CD4-positive, alpha-beta T cell treated with Interleukin-4 for 1 hour (primary cell): ENCODE measurements at regions not wholly inside any gene's neighbourhood (a gene's known extent, or its start where the extent isn't known, plus 50 kb on each side); places are given as distances from the start of the nearest gene placed in this dataset.
"Not testable (repeated sequence)": the region's sequence is repeated elsewhere in the genome, so short reads cannot be mapped to it uniquely, and the experiment has no call there.

Experiments used
- DNase-seq, 2 donors: peaks; one replicate each; pipeline ENCODE4 v3.0.0-alpha.2; 2020 to 2022

DNA sequence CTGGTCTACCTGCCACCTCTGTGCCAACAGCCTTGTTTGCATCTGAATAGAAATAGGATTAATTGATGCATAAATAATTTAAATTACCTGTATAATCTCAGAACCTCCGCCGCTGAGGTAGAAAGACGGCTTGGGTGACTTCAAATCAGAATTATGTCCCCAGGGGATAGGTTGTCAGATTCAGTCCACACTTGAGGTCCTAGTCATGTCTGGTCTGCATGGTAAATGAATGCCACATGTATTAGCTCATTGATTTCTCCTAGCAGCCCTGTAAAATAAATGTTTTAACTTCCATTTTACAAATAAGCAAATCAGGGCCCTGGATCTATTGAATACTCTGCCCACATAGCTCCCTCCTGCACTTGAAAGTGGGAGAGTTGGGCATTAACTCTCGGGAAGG lies 368.0 kb upstream of the WWC1 start:
- no peak for DNase-seq

DNA sequence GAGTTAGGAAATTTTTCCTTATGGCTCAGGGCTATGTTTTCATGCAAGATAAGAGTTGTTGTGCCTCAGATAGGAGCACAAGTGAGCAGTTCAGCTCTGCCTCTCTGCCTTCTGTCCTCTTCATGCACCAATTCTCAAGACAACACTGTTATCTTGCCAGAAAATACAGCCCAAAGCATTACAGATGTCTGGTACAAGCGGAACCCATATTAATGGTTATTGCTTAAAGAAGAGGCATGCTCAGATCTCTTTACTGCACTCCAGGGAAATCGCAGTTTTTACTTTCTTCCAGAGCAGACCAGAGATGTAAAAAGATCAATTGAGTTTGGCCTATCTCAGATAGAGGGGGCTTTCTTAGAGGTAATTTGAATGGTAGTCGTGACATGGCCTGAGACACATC lies 361.6 kb upstream of the WWC1 start:
- DNase-seq, result no peak

DNA sequence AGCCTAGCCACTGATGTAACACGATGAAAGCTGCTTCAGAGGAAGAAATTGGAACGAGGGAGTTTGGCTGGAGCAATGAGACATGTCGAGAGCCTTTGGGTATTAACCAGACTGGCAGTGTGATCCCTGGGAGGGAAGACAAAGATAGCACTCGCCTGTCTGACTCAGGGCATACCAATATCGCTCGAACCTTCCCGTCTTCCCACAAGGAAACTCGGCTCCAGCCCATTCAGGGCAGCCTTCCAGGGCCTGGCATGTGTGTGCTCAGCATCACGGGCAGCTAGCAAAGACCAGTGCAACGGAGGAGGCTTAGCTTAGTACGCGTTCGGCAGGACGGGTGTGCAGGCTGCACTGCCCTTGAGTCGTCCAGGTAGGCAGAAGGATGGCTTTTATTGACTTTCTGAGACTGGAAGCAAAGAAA lies 356.9 kb upstream of the WWC1 start:
- no peak for DNase-seq

DNA sequence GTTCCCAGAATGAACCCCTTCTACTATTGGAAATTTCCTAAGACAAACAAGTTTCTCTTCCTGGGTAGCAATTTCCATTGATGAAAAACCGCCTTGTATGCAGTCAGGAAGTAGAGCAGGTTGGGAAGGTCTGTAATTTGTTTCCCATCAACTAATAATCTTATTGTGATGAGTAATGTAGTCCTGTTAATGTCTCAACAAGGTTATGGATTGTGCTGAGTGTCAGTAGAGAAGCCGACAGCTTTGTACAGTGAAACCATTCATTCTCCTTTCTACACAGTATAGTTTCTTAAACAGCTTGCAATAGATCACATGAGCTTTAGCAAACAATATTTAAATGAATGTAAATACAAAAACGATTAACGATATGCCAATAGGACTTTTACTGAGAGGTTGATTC lies 355.4 kb upstream of the WWC1 start:
- no peak for DNase-seq

DNA sequence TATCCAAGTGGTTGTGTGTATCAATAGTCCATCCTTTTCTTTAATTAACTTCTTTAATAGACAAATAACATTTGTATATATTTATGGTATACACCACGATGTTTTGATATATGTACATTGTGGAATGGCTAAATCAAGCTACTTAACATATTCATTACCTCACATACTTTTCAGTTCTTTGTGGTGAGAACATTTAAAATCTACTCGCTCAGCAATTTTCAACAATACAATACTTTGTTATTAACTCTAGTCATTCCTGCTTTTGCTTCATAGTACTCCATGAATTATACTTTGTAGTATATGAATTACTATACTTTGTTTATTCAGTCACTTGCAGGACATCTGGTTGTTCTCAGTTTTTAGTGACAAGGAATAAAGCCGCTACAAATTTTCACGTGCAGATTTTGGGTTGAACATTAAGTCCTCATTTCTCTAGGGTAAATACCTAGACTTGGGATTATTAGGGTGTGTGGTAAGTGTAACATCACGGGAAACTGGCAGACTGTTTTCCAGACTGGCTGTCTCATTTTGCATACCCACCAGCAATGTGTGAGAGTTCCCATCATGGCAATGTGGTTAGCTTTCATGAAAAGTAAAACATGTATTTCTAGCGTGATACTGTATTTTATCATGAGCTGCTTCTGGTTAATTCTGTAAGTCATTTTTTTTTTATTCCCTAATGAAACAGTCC lies 354.4 kb upstream of the WWC1 start:
- no peak for DNase-seq

DNA sequence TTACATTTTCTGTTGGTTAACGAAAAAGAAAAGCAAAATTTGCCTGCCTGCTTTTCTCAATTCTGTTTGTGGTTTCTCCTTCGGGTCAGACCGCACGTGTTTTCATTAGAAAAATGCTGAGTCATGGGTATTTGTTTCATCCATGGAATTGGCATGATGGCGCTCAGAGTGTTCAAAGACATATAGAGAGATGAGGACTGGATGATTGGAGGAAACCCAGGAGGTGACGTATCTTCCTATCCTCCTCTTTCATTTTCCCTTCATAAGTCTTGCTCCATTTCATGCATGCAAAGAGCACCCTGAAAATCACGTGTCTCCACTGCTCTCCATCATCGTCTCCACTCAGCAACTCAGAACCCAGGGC lies 353.8 kb upstream of the WWC1 start:
- no peak for DNase-seq

DNA sequence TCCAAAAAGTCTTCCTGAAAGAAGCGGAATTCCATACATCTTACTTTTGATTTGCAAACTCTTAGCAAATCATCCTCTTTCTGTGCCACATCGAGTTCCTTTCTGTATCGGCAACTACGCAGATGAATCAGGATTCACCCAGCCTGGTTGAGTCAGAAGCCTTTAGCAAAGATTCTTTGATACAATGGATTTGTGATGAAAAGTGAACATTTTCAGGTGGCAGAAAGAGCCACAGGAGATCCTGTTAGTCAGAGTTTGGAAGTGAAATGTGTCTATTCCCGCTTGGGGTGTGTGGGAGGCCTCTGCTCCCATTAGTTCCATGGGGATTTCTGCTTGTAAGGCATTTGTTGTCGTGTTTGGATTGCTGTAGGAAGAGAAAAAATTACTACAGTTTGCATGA lies 351.8 kb upstream of the WWC1 start:
- DNase-seq, result no peak

DNA sequence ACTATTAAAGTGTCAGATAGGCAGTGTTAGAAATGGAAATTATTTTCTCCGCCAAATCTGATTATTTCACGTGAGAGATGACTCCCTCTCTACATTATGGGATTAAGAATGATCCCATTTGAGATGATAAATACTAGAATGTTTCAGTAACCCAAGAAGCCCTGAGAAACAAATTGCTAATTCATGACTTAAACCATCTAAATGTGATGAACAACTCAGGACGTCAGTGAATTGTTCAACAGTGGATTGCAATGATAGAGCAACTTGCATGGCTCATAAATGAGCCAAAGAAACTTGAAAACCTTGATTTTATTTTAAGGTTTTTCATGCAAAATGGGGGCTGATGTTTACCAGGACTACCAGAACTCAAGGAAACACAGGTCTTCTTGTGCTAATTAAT lies 350.5 kb upstream of the WWC1 start:
- DNase-seq, result no peak

DNA sequence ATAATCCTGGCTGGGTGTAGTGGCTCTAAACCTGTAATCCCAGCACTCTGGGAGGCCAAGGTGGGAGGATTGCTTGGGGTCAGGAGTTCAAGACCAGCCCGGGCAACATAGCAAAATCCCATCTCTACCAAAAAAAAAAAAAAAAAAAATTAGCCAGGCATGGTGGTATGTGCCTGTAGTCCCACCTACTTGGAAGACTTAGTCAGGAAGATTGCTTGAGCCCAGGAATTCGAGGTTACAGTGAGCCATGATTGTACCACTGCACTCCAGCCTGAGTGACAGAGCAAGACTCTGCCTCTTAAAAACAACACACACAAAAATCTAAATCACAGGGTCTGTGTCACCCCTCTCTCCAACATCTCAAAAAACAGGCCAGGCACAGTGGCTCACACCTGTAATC lies 349.9 kb upstream of the WWC1 start:
- not testable (repeated sequence) for DNase-seq

DNA sequence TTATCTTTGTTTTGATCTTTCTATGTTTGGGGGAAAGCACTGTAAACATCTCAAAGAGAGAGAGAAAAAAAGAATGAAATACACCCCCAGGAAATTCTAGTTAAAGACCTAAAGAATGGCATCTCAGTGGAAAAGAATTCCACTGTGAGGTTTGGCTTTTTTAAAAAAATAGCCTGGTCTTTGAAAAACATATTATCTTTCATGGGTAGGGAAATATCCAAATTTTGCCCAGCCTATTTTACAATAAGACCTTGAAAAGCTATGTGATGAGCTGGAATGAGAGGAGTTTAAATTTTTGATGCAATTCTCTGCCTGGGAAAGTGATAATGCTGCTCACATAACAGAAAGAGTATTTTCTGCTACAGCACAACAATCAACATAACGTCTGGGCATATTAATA lies 348.1 kb upstream of the WWC1 start:
- no peak for DNase-seq

DNA sequence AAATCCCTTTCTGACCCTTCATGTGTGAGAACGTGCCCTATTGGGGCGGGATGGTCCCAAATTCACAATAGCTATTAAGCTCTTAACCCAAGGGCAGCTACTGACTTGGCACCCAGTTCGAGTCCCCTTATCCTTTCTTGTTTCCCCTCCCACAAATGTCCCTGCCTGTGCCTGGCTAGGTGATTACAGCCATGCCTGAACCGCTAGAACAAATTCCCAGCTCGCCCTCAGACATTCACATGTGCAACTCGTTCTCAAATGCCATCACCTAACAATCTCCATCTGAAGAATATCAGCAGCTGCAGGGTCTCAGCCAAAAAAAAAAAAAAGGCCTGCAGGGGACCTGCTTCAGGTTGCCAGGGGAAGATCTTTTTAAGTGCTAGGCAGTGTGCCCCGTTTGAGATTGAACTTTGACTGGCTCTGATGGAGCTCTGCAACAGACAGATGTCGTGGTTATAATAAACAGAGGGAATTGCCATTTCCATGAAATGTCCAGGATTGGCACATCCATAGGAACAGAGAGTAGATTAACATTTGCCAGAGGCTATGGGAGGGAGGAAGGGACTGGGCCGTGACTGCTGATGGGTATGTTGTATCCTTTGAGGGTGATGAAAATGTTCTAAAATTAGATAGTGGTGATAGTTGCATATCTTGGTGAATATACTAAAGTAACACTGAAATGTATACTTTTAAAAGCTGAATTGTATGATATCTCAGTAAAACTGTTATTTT lies 347.2 kb upstream of the WWC1 start:
- no peak for DNase-seq

DNA sequence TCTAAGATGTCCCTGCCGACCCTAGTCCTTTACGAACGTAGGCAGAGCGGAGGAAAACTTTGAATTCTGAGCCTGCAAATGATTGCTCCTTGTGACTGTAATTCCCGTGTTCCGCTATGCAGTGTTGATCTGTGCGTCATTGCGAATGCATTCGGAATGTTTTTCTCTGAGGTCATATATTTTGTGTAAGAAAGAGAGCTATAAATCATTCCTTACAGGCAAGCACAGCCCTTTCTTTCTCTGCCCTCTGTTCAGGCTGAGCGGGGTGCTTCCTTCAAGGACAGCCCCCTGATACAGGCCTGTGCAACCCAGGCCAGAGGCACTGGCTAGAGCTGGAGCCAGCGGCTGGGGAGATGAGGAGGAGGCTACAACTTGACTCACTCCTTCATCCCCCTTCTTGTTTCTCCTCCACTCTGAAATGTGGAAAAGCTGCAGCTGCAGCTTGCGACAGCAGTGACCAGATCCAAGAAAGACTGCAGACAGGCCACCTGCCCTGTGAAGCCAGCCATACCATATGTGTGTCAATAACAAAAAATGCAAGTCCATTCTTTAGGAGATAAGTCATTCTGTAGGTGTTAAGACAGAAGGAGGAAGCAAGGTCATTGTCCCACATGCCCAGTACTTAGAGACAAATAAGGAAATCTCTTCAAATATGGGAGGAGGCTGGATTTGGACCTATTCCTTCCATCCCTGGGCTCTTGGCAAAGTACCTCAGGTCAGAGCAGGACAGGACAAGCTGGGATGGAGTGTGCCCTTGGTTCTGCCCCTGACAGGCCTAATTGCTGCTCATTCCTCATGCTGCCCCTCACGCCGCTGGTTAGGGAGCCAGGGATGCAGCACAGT lies 345.7 kb upstream of the WWC1 start:
- DNase-seq, result no peak

DNA sequence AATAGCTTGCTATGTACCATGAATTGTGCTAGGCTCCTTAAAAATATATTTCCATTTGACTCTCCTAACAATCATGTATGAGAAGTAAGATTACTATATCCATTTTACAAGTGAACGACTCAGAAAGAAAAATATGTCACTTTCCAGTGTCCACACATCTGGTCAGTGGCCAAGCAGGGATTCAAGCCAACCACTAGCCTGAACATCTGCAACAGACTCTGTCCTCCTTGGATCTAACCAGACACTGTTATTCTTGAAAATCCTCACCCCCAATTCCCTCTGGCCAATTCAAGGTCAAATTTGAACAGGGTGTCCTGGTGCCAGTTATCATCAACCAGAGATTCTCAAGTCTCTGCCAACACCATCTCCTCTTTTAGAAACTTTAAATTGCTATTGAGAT lies 344.1 kb upstream of the WWC1 start:
- no peak for DNase-seq

DNA sequence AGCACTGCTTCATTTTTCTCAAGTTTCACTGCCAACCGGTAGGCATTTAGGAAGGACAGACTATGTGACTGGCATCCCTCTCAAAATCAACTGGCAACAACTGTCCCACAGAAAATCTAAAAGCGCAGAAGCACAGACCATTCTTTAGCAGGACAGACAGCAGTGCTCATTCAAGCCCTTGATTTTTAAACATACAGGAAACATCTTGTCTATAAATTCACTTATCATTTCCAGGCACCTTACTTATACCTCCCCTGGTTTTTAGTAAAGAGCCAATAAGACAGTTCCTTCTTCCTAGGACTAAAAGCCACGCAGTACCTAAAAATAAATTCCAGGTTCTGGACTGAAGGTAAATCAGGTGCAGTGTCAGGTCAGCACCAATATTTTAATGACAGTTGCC lies 343.2 kb upstream of the WWC1 start:
- DNase-seq, result no peak

DNA sequence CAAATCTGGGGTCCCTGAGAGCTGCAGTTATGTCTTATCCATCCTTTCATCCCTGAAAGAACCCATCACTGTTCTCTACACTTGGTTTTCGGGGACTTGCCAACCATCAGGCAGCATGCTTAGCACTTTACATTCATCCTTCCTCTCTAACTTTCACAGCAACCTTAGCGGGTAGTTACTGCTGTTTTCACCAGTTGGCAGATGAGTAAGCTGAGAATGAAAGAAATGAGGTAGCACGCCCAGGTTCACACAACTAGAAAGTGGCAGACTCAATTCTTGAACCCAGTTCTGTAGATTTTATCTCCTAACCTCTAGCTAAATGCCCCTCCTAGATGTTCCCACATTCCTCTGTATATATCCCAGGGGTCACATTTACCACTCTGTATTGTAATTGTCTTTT lies 342.0 kb upstream of the WWC1 start:
- no peak for DNase-seq

DNA sequence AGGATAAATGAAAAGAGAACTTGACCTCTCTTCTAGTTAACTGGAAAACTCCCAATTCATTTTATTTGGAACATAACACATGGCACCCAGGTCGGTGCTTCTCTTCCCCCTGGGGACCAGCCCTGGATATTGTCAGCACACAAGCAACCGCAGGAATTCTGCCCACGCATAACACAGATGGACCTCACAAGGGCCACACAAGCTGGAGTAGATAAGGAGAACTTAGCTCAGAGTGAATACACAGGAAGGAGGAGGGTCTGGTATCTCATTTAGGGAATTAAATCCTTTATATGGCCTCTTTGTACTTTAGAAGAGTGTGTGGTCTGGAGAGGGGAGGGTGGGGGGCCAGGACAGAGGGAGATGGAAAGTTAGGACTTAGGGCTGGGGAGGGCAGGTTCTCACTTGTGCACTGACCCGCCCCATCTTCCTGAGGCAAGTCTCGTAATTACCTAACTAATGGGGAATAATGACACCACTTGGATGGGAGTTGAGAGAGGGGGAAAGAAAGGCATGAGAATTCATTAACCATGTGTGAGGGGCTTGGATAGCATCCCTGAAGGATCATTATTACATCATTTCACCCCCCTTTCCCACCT lies 341.2 kb upstream of the WWC1 start:
- DNase-seq, result no peak

DNA sequence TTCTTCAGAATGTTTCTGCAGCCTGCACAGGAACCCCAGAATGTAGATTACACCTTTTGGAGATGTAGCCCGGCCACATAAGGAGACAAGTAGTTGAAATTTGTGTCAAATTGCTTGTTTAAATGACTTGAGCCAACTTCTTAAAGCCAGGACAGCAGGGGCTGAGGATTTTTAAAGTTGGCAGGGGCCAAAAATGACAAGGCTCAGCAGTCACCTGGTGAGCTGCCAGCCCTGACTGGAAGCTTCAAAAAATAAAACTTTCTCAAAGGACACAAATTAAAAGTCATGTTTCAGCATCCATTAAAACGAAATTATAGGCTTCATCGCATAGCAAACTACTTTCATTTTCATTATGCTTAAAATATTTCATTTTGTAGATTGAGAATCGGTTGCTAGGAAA lies 340.3 kb upstream of the WWC1 start:
- DNase-seq, result no peak

DNA sequence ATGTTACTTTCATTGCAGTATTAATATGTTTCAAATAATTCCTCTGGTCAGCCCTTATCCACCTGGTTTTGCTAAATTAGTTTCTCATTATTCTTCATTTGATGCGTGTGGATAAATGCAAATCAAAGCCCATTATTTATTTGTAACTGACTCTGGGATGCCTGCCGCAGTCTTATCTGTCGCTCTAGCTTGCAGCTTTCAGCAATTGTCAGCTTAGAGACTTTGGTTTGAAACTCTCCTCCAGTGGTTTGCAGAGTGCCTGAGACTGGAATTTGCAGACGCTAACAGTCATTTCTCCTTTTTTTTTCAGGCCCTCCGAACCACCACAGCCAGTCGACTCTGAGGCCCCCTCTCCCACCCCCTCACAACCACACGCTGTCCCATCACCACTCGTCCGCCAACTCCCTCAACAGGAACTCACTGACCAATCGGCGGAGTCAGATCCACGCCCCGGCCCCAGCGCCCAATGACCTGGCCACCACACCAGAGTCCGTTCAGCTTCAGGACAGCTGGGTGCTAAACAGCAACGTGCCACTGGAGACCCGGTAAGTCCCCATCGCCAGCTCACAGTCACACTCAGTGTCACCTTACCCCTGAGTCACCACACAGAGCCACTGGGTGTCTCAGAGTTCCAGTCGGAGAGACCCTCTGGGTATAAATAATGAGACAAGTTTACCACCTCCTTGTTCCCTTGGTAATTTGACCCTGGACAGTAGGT lies 339.0 kb upstream of the WWC1 start:
- no peak for DNase-seq

DNA sequence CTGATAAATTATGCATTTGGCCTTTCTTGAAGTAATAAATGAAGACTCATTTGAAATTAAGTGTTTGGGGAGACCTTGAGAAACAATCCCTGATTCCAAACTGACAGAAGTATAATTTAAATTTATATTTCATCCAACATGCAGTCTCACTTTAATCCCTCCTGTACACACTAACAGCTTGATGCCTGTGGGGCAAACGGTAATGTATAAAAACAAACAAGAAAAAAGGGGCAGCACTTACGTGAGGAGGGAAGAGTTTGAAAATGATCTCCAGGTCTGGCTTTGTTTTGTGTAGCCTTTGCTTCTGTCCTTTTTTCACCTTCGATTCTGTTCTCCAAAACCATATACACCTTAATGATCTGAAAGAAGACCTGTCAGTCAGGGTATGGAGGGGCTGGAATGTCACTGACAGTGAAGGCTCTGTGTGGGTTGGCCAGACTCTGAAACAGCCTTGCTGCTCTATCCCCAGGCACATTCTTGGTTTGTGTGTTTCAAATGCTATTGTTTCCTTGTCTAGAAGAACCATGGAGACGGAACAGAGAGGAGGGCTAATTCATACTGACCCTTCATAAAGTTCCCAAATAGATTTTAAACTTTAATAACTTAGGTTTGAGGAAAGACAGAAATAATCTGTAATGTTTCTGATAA lies 338.2 kb upstream of the WWC1 start:
- DNase-seq, result no peak

DNA sequence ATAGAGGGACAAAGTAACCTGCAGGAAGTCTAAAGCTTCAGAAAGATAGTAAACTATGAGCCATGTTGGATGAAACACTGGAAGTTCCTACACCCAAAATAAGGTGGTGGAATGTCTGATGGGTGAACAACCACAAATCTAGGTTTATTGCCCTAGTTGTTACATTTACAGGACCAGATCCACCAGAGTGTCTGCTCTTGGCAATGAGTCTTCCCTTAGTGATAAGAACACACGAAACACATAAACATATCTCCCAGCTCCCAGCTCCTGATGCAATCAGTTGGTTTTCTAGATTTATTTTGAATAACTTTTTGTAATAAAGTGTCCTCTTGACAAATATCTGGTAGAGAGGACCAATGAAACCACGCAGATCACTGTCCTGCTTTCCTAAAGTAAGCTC lies 329.7 kb upstream of the WWC1 start:
- no peak for DNase-seq

DNA sequence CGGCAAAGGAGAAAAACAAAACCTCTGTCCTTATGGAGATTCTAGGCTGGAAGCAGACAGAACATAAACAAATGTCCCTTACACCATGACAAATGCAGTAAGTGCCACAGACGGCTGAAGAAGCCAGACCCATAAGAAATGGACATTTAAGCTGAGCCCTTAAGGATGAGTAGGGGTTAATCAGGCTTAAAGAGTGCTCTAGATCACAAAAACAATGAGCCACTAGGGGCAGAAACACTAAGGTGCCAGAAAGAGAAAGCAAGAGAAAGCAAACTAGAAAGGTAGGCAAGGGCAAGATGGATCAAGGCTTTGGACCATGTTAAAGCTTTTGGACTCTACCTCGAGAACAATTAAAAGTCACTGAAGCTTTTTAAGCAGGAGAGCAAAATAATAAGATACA lies 326.9 kb upstream of the WWC1 start:
- DNase-seq, result no peak

DNA sequence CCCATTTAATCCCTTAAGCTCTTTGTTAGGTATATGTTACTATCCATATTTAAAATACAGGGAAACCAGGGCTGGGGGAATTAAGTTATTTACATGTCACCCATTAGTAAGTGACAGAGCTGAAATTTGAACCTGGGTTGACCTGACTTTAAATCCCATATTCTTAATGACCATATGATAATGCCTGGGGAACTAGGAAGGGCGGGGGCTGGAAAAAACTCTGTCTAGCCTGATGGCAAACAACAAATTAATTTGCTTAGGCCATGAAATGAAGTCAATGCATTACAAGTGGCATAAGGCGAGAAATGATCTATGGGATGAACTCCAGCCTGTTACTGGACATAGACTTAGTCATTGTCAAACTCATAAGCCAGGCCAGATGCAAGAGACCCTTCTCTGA lies 325.7 kb upstream of the WWC1 start:
- DNase-seq, result no peak

DNA sequence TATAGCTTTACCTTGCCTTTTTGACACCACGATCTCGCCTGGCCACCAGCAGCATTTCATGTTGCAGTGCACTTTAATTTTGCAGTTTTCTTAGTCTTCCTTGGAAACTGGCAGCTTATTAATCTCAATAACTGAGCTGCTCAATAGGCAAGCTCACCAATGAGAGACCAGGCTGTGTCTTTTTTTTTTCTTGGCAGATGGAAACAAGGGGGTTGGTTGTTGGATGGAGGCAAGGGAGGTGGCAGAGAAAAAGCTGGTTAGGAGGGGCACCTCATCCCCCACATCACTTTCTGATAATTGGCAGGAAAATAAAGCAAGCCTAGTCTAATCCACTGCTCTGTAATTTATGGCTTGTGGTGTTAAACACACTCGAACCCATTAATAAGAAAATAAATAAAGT lies 324.5 kb upstream of the WWC1 start:
- no peak for DNase-seq
